Right cardiac atrium (tissue), 5 donors: ENCODE measurements at regions not wholly inside any gene's neighbourhood (a gene's known extent, or its start where the extent isn't known, plus 50 kb on each side); places are given as distances from the start of the nearest gene placed in this dataset.

Experiments
- ATAC-seq, 2 donors: fragments of 200-7000 bp; cut with Tn5 transposase; one replicate each; pipeline versions ENCODE4 v1.8.0 to v1.9.1; 2020; ENCODE audit warnings: moderate library complexity in 2 of 2, mild to moderate bottlenecking in 1 of 2
- DNase-seq, 3 donors: peaks; one replicate each; pipeline ENCODE4 v3.0.0-alpha.2; 2020
- H3K27ac ChIP-seq: one replicate; pipeline ENCODE4 v1.5.1; 2013; ENCODE audit warnings: mild to moderate bottlenecking, low read length, control low read depth, moderate library complexity
- H3K27me3 ChIP-seq: one replicate; pipeline ENCODE4 v1.6.1; 2013; ENCODE audit not compliant: control insufficient read depth, insufficient read depth
- H3K4me1 ChIP-seq: one replicate; pipeline ENCODE4 v1.6.1; 2013; ENCODE audit warnings: low read length; ENCODE audit not compliant: control insufficient read depth, insufficient read depth
- H3K4me3 ChIP-seq: one replicate; pipeline ENCODE4 v1.5.1; 2013; ENCODE audit warnings: low read length, control low read depth
- H3K9me3 ChIP-seq: one replicate; pipeline ENCODE4 v1.6.1; 2013; ENCODE audit warnings: low read length; ENCODE audit not compliant: control insufficient read depth
- WGBS: extraction: QIAGEN DNeasy Blood & Tissue Kit; methylation state at CpG from one replicate; pipeline ENCODE4 v1.1.7; 2013; 5-methylcytosine and 5-hydroxymethylcytosine counted together
- intact Hi-C, 4 donors: fragments of 100-400 bp; cut with DNase I; formaldehyde crosslinking; loops; one replicate each; pipeline versions ENCODE4 v1.11.0 to v1.14.0; 2022 to 2023
- donor health status: healthy with polysubstance abuse.
- donor health status: DM: no; HTN: yes; CAD: no.
- donor health status: DM: no; HTN: no; CAD: no.
- donor health status: DM: no; HTN: yes; CAD: no; lungs with severe emphysema.
- donor health status: DM: yes; HTN: yes; CAD: no.

DNA sequence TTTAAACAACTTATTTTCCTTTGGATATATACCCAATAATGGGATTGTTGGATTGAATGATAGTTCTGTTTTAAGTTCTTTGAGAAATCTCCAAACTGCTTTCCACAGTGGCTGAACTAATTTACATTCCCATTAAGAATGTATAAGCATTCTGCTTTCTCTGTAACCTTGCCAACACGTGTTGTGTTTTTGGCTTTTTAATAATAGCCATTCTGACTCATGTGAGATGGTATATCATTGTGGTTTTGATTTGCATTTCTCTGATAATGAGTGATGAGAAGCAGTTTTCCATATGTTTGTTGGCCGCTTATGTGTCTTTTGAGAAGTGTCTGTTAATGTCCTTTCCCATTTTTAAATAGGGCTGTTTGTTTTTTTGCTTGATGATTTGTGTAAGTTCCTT is 155.6 kb upstream of the PITX2 start:
- ATAC-seq (no peak), DNase-seq (no peak)
- Histone ChIP-seq H3K9me3 (no peaks in the 10 kb centered on the region), H3K4me1 (no peaks in the 10 kb centered on the region), H3K27me3 (no peaks in the 10 kb centered on the region), H3K4me3 (no peak overlapping the region), H3K27ac (no peak overlapping the region)
- 61% methylated on average over 2 of the region's 2 CpGs for WGBS
- intact Hi-C loops: no loop called here

DNA sequence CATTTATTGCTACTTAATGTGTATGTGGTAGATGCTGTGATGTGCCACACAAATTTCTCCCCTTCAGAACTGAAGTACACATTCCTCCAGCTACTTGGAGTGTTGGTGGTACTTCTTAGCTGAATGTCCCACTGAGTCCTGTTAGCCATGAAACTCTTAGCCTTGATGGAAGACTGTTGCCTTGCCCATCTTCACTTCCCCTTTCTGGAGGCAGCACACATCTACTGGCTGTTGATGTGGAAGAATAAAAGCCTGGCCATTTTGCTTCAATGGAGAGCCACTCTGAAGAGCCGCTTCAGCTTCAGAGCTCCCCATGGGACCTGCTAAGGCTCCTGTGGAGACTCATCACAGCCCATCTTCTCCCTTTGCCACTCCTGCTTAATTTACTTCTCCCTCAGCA is 157.7 kb upstream of the PITX2 start:
- no peak overlapping the region for H3K4me3 ChIP-seq
- DNase-seq (no peak), ATAC-seq (no peak)
- no peak overlapping the region for H3K27ac ChIP-seq
- no peaks in the 10 kb centered on the region for H3K9me3 ChIP-seq
- H3K4me1 ChIP-seq: no peaks in the 10 kb centered on the region
- WGBS: 98% methylated on average over 1 of the region's 1 CpG
- H3K27me3 ChIP-seq: no peaks in the 10 kb centered on the region
- intact Hi-C loops: no loop called here

DNA sequence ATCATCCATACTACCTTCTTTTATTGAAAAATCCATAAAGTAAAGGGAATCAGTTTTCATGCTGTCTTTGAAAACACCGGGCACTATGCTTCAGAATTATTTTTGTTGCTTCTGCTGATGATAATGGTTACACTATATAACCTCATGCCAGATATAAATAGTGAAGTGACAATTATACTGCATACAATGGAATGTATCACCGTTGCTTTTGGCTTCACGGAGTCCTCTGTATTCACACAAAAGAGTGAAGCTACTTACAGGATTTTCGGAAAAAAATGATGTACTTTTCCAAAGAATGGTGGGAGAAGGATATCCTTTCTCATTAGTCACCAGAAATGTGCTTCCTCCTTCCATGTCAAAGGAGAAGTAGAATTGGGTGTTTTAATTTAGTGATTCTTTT is 159.1 kb upstream of the PITX2 start:
- 29% methylated on average over 4 of the region's 4 CpGs for WGBS
- intact Hi-C loops: no loop called here
- no peak for ATAC-seq

GRCh38 chr4:110787109-110787508 is 164.2 kb upstream of the PITX2 start:
- Histone ChIP-seq H3K4me1 (no peaks in the 10 kb centered on the region), H3K9me3 (no peaks in the 10 kb centered on the region), H3K4me3 (no peak overlapping the region), H3K27me3 (no peaks in the 10 kb centered on the region), H3K27ac (no peak overlapping the region)
- intact Hi-C loops: no loop called here
- ATAC-seq: no peak
- WGBS: 71% methylated on average over 4 of the region's 4 CpGs
- DNase-seq: no peak

More for the DNA sequence above, 159.1 kb upstream of the PITX2 start:
- no peak for DNase-seq
- no peaks in the 10 kb centered on the region for H3K9me3 ChIP-seq
- H3K27ac ChIP-seq: no peak overlapping the region
- no peaks in the 10 kb centered on the region for H3K4me1 ChIP-seq
- H3K27me3 ChIP-seq: no peaks in the 10 kb centered on the region
- no peak overlapping the region for H3K4me3 ChIP-seq

DNA sequence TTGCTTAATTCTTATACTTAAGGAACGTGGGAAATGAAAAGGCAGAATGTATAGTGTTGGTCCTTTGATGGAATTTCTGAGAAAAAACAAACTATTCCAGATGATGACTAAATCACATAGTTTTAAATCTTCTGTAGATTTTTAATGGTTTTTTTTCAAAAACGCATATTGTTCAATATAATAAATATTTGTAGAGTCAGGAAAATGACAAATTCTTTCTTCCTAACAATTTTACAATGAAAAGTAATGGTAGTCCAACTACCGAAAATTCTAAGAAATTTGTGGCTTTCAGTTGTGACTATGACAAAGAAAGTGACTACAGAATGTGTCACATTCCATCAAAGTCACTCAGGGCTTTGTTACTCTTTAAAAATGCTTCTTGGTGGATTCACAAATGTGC is 164.8 kb upstream of the PITX2 start:
- no peak for DNase-seq
- no peaks in the 10 kb centered on the region for H3K4me1 ChIP-seq
- no peaks in the 10 kb centered on the region for H3K9me3 ChIP-seq
- H3K27ac ChIP-seq: no peak overlapping the region
- no peaks in the 10 kb centered on the region for H3K27me3 ChIP-seq
- WGBS: 71% methylated on average over 3 of the region's 3 CpGs
- intact Hi-C loops: no loop called here
- no peak for ATAC-seq
- no peak overlapping the region for H3K4me3 ChIP-seq

DNA sequence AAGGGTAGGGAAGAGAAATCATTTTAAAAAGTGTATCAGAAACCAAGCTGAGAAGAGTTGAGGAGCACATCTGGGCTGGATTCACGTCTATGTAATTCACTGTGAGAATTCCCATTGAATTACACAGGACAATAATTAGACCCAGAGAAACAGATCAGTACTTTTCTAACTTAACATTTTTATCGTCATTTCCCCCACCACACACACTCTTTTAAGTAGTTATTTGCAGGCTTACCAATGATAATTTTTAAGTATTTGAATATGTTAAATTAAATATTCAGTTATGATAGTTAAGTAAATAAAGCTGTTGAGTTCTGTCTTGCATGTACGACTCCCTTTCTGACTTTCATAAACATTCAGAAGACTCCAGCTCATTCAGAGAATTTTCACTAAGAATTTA is 165.4 kb upstream of the PITX2 start:
- 78% methylated on average over 3 of the region's 3 CpGs for WGBS
- no peak overlapping the region for H3K4me3 ChIP-seq
- DNase-seq: no peak
- H3K4me1 ChIP-seq: no peaks in the 10 kb centered on the region
- no peak overlapping the region for H3K27ac ChIP-seq
- no peaks in the 10 kb centered on the region for H3K9me3 ChIP-seq
- intact Hi-C loops: no loop called here
- H3K27me3 ChIP-seq: no peaks in the 10 kb centered on the region
- no peak for ATAC-seq

DNA sequence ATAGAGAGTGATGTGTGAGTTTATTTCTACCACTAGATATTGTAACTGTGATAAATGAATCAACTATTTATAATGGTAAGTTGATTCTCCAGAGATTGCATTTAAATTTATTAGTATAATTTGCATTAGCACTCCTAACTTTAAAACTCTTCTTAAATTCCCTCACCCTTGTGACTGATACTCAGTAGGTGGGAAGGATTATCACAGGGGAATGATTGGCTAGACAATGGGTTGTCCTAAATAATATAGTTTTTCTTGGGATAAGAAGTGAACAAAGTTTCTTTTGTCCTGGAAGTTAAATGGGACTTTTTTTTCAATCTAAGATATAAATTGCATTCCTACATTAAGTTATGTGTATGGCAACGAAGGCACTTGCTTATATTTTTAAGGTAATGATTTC is 169.2 kb upstream of the PITX2 start:
- Histone ChIP-seq H3K9me3 (no peaks in the 10 kb centered on the region), H3K27me3 (no peaks in the 10 kb centered on the region), H3K4me1 (peaks cover 3% of the 10 kb centered on the region), H3K27ac (no peak overlapping the region), H3K4me3 (no peak overlapping the region)
- DNase-seq (no peak), ATAC-seq (no peak)
- intact Hi-C loops: no loop called here
- 67% methylated on average over 1 of the region's 1 CpG for WGBS

DNA sequence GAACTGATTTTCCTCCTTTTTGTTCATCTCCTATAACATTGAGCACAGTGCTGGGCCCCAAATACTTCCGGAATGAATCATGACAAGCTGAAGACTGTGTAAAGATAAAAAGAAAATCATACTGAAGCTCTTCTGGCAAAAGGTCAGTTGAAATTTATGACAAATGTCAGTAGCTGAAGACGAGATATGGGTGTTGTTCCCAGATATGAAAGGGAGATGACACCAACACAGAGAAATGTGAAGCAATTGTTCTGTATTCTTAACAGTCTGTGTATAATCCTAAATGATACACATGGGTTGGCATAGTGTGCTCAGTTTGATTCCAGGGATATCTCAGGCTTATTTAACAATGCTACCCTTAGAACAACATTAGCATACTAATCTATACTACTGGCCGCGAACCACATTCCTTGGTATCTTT is 170.5 kb upstream of the PITX2 start:
- no peak for ATAC-seq
- Histone ChIP-seq H3K4me1 (peaks cover 3% of the 10 kb centered on the region), H3K27ac (no peak overlapping the region), H3K27me3 (no peaks in the 10 kb centered on the region), H3K9me3 (no peaks in the 10 kb centered on the region), H3K4me3 (no peak overlapping the region)
- intact Hi-C loops: no loop called here
- 29% methylated on average over 4 of the region's 4 CpGs for WGBS
- DNase-seq: no peak

DNA sequence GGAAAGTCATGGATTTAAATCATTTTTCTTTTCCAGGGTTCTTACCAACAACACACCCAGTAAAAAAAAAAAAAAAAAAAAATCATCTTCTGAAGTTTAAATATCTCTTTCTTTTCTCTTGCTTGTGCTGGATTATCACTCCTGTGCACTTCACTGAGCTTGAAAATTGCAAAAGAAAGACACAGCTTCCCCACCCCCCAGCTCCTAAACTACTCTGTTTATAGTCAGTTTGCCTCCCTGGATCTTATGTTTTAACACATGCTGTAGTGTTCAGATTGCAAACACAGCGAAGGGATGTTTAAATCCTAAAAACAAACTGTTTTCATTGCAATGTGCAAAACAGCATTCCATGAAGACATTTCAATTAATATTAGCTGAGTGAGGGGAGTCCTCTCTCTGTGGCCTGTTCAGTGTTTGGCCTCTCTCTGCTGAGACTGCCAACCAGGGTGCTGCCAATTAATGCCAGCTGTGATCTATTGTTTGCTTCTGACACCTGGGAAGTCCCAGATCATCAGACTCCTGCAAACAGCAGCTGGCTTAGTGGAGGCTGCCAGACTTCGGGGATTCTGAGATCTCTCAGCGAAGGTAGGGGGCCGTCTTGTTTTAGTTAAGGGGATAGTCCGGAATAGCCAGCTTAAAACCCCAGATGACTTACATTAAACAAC is 171.1 kb upstream of the PITX2 start:
- Histone ChIP-seq H3K27me3 (no peaks in the 10 kb centered on the region), H3K4me3 (no peak overlapping the region), H3K9me3 (no peaks in the 10 kb centered on the region), H3K4me1 (peaks cover 3% of the 10 kb centered on the region), H3K27ac (no peak overlapping the region)
- WGBS: 53% methylated on average over 5 of the region's 5 CpGs
- DNase-seq (no peak), ATAC-seq (no peak)
- intact Hi-C loops: no loop called here

DNA sequence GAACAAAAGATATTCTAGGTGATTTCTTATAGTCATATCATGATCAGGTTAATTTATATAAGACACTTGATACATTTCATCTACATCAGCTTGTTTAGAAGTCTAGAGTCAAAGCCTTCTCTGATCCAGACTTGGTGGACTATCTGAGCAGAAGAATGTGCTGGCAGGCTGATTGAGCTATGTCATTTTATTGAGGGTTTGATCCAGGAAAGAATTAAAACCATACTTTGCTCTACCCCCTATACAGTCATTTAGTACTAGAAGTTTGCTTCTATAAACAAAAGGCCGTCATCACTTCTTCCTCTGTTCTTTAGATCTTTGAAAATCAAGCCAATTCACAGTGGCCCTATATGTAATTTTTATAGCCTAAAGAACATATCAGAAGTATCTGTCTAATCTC is 173.1 kb upstream of the PITX2 start:
- no peak overlapping the region for H3K4me3 ChIP-seq
- ATAC-seq: no peak
- H3K4me1 ChIP-seq: peaks cover 3% of the 10 kb centered on the region
- DNase-seq: no peak
- no peak overlapping the region for H3K27ac ChIP-seq
- no peaks in the 10 kb centered on the region for H3K27me3 ChIP-seq
- 82% methylated on average over 1 of the region's 1 CpG for WGBS
- intact Hi-C loops: no loop called here
- no peaks in the 10 kb centered on the region for H3K9me3 ChIP-seq

- H3K4me3 ChIP-seq: no peak overlapping the region
- peaks cover 3% of the 10 kb centered on the region for H3K4me1 ChIP-seq
- no peaks in the 10 kb centered on the region for H3K27me3 ChIP-seq
- no peak for ATAC-seq
- 86% methylated on average over 1 of the region's 1 CpG for WGBS
- H3K27ac ChIP-seq: no peak overlapping the region
- DNase-seq: no peak
- intact Hi-C loops: no loop called here
- no peaks in the 10 kb centered on the region for H3K9me3 ChIP-seq
Observed at GRCh38 chr4:110797486-110797885, 174.6 kb upstream of the PITX2 start.

DNA sequence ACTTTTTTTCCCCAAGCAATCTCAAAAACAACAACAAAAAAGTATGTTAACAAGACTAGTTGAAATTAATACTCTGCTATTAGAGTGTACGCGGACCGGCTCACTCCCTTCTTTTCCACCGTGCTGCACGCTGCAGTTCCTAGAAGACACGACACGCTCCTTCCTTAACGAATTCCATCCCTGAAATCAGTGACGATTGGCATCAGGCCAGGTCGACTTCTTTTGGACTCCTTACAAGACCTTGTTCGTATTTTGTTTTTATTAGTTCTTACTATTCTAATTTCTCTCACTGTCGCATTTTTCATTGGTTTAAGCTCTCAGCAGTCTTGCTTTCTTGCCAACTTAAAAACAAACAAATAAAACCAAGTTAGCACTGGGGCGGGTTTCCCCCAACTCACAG is 175.8 kb upstream of the PITX2 start:
- WGBS: 57% methylated on average over 13 of the region's 13 CpGs
- ATAC-seq: no peak
- no peaks in the 10 kb centered on the region for H3K9me3 ChIP-seq

More for the DNA sequence above, 175.8 kb upstream of the PITX2 start:
- Histone ChIP-seq H3K27me3 (no peaks in the 10 kb centered on the region), H3K4me3 (no peak overlapping the region), H3K27ac (no peak overlapping the region), H3K4me1 (peaks cover 3% of the 10 kb centered on the region)
- intact Hi-C loops: no loop called here
- DNase-seq: peak in 1 of 3 donors; percentile 26
